ENCODE measurements at regions not wholly inside any gene's neighbourhood (a gene's known extent, or its start where the extent isn't known, plus 50 kb on each side); places are given as distances from the start of the nearest gene placed in this dataset.
"Not testable (repeated sequence)": the region's sequence is repeated elsewhere in the genome, so short reads cannot be mapped to it uniquely, and the experiment has no call there.

DNA sequence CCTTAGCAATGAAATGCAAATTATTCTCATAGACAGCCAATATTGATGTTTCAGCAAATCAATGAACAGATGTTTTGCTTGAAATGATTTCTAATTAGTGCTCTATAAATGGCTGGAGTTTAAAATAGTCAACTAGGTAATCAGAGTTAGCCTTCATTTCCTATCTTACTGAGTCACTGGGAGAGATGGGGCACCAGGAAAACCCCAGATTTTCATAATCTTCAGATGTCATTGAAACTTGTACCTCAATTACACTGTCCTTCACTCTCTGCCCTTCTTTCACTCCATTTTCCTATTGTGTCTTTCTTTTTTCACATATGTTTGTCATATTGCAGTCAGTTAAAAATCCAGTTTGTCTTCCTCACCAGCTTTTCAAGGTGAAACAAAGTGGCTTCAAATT lies 92.7 kb downstream of the C12orf75 start:
- DNase-seq (ENCODE audit: low spot score), result no peak

DNA sequence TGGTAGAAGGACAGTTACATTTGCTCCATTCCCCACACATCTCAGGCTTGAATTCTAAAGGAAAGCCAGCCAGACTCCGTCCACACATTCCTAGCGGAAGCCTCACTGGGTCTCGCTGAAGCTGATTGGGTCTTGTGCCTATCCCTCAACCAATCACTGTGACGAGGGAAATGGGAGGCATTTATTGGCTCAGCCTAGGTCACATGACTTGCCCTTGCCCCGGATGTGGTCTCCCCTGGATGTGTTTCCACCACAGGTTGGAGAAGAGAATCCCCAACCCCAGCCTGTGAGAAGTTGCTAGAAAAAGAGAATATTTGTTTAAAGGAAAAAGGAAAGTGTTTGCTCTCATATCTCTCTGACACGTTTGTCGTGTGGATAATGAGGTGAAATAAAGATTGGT lies 93.4 kb downstream of the C12orf75 start:
- DNase-seq (ENCODE audit: low spot score), result no peak

DNA sequence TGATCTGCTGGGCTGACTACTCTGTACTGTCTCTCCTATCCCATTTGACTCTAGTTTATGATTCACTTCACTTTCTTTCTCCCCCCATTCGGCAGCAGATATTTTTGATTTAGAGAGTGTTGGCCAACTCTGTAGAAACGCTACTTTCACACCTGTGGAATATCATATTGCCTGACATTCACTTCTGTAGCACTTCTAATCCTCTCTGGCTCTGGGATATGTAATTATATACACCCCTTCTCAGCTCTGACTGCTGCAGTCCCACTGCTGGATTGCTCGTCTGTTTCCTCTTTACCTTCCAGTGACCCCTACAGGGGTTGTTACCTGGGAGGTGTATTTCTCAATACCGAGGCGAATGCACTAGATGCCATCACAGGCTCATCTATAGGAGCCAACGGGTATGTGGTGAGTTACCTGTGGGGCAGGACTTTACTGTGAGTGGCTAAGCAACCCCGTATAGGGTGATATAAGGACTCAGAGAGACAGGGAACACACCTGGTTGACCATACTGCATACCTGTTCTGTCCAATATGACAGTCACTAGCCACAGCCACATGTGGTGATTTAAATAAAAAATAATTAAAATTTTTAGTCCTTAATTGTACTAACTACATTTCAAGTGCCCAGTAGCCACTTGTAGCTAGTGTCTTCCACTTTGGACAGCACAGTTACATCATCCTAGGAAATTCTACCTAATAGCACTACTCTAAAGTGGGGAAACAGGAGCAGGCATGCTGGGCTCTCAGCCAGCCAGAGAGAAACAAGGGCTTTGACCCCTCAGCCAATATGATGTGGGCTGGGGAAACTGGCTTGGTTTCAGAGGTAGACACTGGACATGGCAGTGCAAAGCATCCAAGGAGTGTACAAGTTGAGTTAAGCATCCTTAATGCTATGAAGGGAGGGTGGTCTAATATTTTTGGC lies 95.0 kb downstream of the C12orf75 start:
- no peak for DNase-seq (ENCODE audit: low spot score)

DNA sequence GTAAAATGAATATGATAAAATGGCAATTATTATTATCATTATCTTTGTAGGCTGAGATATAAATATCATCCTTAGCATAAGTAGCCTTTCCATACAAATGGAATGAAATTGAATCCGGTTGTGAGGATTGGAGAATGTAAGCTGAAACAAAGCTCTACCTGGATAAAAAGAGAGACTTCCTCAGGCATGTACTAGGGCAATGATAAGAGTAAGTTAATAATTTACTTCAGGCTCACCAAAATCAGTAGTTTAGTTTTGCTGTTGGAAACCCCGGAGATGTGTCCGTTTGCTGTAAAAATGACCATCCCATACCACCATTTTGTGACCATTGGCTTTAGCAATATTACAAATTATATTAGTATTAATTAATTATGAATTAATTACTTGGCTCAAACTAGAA lies 96.3 kb downstream of the C12orf75 start:
- DNase-seq (ENCODE audit: low spot score), result no peak

DNA sequence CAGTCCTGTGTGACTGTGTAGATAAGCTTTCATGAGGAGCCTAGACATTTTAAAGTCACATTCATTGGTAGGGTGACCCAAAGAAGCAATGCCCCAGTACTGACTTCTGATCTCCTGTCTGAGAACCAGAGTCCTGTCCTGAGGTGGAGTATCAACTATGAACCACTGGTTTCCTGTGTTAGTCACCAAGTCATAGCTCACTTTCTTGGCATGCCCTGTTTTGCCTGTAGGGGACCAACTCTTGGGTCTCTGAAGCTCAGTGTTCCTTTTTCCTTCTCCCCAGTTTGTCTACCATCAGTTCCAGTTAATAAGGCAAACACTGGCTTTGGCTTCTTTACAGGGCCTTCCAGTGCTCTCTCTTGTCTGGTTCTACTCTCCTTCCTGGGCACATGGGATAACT lies 97.4 kb downstream of the C12orf75 start:
- DNase-seq (ENCODE audit: low spot score), result no peak

DNA sequence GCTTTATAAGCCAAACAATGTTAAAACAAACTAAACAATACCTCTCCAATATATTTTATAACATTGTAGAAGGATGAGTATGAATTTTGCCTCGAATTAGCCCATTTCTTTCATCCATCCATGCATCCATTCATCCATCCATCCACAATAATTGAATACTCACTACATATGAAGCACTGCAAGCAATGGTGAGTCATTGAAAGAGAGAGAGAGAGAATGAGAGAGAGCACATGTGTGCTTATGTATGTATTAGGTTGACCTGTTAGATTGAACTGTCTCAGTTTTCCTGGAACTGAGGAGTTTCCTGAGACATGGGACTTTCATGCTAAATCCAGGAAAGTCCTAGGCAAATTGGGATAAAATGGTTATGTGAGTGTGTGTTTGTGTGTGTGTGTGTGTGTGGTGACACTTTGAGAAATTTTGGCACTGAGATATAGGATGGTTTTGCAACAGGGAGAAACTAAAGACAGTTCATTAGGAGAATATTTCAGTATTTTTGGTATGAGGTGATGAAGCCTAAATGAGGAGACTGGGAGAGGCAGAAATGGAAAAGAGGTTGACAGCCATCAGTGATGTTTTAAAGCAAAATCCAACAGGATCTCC lies 98.4 kb downstream of the C12orf75 start:
- no peak for DNase-seq (ENCODE audit: low spot score)

DNA sequence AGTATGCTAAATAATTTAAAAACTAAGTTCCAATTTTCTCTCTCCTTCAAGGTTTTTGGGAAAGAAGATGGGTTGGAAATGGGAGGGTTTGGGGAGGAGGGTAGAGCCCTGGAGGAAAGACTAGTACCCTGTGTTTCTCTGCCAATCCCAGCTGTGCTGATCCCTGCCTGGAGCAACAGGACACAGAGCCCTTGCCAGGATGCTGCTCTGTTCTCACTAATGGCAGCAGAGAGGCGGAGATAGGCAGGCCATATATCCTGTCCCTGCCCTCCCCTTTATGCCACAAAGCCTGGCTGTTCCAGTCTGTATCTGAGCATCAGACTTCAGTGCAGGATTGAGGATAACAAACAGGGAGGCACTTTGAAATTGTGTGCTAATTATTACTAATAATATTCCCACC lies 99.0 kb downstream of the C12orf75 start:
- DNase-seq (ENCODE audit: low spot score), result no peak

DNA sequence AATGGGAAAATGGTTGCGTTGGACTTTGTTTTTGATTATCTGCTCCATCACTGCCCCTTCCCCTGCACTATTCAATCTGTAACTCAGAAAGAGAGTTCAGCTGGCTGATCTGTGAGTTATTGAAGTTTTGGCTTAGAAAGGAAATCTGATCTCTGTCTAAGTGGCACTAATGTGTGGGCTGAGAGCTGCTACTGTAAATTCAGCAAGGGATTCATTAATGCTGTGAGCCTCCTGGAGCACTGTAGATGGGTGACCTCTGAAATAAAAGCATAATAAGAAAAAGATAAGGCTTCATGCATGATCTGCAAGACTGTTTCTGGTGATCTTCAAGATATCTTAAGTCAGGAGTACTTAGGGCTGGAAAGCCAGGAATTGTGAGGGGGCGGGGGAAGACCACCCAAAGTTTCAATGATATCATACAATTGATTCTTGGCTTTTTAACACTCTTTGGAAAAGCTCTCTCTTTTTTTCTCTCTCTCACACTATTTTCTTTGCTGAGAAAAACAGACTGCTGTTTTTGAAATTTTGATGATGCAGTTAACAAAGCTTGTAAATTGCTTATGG lies 101.1 kb downstream of the C12orf75 start:
- no peak for DNase-seq (ENCODE audit: low spot score)

DNA sequence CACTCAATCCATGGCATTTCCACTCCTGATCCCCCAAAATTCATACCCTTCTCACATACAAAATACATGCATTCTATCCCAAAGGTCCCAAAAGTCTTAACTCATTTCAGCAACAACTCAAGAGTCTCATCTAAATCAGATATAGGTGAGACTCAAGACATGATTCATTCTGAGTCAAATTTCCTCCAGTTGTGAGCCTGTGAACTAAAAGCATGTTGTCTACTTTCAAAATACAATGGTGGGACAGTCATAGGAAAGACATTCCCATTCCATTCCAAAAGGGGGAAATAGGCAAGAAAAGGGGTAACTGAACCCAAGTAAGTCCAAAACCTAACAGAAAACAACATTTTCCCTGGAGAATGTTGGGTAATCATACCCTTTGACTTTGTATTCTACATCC lies 103.3 kb downstream of the C12orf75 start:
- no peak for DNase-seq (ENCODE audit: low spot score)

DNA sequence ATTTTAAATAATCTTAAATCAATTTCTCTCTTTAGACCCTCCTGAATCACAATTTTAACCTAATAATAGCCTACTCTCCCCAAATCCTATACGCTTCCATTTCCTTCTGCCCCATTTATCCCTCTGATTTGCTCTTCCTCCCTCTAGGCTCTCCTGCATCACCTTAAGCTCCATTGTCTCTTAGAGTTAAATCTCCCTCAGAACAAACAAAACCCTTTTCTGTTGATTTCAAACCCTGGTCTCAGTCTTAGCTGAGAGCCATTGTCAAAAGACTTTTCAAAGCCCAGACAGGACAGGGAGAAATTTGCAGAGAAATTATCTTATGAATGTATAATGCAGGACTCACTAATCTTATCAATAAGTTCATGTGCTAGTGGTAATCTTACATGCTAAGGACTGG lies 106.1 kb downstream of the C12orf75 start:
- DNase-seq (ENCODE audit: low spot score), result no peak

DNA sequence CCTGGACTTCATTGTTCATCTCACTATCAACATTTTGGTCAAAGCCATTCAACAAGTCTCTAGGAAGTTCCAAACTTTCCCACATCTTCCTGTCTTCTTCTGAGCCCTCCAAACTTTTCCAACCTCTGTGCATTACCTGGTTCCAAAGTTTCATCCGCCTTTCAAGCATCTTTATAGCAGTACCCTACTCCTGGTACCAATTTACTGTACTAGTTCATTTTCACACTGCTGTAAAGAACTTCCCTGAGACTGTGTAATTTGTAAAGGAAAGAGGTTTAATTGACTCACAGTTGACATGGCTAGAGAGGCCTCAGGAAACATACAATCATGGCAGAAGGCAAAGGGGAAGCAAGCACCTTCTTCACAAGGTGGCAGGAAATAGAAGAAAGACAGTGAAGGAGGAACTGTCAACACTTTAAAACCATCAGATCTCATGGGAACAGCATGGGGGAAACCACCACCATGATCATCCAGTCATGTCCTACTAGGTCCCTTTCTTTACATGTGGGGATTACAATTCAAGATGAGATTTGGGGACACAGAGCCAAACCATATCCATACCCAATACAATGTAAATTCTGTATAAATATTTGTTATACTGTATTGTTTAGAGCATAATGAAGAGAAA lies 109.7 kb downstream of the C12orf75 start:
- DNase-seq (ENCODE audit: low spot score), result no peak

DNA sequence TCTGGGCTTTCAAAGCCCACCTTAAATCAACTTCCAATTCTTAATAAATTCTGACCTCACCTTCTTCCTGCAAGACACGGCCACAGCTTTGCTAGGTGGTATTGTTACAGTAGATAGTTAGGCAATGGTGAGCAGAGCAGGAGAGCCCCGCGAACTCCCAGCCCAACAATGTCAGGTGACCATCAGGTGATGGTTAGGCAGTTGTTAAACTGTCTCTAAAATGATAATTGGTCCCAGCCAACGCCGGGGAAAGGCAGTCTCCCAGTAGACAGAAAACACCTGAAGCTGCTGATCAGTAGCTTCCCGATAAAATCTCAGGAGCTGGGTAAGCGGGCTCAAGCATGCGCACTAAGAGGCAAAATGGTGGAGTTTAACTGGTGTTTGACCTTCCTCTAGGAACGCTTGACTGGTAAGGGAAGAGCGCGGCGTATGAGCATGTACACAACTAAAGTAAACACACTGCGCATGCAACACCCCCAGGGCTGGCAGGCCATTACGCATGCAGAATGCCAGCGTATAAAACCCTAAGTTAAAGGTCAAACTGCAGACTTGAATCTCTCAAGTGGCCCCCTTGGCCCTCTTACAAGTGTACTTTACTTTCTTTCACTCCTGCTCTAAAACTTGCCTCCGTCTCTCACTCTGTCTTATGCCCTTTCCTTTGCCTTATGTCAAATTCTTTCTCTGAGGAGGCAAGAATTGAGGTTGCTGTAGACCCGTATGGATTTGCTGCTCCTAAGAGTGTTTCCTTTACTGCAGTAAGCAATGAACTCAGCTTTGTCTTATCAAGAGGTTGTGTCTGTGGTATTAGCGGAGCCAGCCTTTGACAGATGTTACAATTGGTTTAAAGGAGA lies 113.5 kb downstream of the C12orf75 start:
- DNase-seq (ENCODE audit: low spot score), result no peak

DNA sequence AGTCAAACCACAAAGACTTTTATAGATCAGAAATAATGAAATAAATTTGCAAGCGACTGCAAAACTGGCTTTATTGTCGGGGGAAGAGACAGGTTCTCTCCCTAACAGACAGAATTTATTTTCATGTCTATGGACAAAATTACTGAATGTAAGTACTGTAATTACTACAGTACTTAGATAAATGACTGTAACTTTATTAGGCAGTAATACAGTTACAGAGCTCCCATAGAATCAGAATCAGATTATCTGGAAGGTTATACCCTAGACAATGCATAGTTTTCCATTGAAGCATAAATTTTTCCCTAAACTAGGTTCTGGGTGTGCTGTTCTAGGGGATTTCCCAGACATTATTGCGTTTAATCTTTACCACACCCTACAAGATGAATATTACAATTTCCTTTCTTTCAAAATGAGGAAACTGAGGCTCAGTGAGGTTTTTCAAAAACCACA lies 114.2 kb downstream of the C12orf75 start:
- no peak for DNase-seq (ENCODE audit: low spot score)

DNA sequence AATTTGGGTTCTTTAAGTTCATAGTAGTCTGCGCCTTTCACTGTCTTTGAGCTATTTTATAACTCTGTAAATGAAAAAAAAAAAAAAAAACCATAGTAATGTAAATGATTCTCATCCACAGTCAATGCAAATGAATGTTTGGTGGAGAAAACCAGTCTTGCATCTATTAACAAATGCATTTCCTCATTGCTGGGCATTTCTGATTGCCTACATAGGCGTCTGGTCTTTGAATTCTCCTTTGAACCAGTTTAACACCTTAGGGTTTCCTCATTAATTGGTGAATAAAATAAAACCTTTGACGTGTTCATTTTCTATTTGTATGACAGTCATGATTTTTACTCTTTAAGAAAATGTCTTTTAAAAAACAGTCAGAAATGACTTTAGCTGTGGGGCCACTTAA lies 114.8 kb downstream of the C12orf75 start:
- no peak for DNase-seq (ENCODE audit: low spot score)

DNA sequence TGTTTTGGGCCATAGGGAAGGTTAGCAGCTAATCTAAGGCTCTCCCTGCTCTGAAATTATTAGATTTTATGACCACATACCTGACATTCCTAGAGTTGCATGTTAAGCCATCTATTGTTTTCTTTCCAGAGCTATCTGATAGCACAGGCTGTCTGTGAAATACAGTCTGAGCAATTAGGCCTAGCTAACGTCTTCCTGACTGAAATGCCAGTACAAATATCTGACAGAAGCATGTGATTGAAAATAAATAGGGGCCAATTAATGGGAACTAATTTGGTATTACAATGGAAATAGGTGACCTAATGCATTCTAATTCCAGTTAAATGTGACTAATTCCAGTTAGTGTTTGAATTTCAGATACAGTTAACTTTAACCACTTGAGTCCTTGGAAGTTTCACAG lies 115.2 kb downstream of the C12orf75 start:
- peak; percentile 54 for DNase-seq (ENCODE audit: low spot score)

DNA sequence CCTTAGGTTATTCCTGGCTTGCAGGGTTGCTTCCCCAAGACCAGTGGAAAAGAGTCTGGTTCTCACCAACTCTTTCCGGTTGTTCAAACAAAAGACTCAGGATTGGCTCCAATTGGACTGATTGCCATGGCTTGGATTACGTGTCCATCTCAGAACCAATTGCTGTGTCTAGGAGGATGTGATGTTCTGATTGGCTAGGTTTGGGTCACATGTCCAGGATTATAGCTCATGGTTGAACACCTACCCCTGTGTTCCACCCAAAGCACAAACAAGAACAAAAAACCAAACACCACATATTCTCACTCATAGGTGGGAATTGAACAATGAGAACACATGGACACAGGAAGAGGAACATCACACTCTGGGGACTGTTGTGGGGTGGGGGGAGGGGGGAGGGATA lies 116.0 kb downstream of the C12orf75 start:
- not testable (repeated sequence) for DNase-seq (ENCODE audit: low spot score)

DNA sequence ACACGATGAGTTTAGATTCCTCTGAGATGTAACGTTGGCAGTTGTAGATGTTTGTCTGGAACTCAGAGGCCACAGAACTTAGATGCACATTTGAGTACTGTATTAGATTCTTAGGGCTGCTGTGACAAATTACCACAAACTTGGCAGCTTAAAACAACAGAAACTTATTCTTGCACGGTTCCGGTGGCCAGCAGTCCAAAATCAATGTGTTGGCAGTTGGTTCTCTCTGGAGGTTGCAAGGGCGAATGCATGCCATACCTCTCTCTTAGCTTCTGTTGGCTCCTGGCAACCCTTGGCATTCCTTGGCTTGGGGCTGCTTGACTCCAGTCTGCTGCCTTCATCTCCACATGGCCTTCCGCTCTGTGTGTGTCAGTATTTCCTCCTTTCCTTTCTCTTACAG lies 118.9 kb downstream of the C12orf75 start:
- DNase-seq (ENCODE audit: low spot score), result no peak

DNA sequence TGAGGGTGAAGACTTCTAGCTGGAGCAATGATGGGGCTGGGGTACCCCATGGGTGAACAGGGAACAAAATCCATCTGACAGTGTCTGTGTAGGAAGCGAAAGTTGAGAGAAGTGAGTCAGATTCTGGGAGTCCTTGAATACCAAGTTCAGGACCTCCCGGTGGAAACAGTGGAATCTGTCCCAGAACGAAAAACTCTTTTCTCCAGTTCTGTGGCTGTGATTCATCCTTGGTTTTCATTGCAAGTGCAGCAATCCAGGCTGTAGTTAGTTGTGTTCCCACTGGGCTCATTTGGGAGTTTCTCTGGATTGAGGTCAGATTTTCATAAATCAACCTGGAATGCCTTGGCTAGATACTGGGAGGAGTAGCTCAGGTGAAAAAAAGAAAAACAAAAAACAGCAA lies 120.7 kb downstream of the C12orf75 start:
- DNase-seq (ENCODE audit: low spot score), result peak; percentile 85

DNA sequence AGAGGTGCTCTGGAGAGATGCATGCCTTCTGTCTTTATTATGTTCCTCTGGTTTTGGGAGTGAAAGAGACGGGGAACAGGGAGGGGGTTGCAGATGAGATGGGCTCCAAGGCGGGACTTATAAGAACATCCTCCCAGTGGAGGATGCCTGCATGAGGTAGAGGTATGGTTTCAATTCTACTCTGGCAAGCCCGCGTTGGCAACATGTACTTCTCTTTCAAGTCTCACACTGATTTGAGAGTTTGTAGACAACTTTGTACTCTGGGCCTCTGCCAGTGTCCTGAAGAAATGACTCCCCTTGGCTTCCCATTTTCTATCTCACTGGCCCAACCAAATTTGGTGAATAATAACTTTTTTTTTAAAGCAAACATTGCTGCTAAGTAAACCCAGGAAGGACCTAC lies 121.3 kb downstream of the C12orf75 start:
- DNase-seq (ENCODE audit: low spot score), result no peak

DNA sequence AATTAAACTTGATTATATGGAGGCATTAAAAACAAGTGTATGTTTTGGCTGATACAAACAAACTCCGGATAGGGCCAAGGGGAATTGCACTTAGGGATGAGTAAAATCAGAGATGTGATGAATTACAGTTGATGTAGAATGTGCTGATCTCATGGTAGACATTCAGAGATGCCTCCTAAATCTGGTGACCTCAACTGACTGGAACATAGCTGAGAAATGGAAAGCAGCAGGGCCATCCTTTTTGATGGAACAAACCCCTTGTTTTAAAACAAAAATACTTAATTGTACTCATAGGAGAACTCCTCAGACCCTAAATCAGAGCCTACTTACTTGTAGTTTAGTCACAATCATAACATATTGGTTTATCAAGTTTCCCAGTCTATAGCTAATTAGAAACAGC lies 122.8 kb downstream of the C12orf75 start:
- peak; percentile 24 for DNase-seq (ENCODE audit: low spot score)

DNA sequence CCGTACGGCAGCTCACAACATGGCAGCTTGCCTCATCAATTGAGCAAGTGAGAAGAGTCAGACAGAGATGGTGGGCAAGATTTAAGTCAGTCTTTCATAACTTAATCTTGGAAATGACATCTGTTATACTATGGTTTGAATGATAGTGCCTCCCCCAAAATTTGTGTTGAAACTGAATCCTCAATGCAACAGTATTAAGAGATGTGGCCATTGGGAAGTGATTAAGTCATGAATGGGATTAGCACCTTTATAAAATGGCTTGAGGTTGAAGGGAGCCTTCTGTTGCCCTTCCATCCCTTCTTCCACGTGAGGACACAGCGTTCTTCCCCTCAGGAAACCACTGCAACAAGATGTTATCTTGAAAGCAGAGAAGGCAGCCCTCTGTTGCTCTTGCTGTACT lies 124.2 kb downstream of the C12orf75 start:
- no peak for DNase-seq (ENCODE audit: low spot score)

DNA sequence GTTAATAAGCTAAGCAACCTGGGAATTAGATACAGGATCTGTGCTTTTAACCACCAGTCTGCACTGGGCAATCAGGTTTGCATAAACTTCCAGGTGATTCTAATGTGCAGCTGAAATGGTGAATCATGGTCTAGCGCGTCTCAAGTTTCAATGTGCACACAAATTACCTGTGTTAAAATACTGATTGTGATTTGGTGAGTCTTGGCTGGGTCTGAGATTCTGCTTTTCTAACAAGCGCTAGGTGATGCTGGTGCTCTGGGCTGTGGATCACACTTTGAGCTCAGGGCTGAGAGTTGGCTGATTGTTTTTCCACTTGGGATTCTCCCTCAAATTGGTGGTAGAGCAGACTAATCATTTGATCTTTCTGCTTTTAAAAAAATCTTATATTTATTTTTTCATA lies 124.8 kb downstream of the C12orf75 start:
- DNase-seq (ENCODE audit: low spot score), result no peak
